HG03521 (cell line): ENCODE measurements at regions not wholly inside any gene's neighbourhood (a gene's known extent, or its start where the extent isn't known, plus 50 kb on each side); places are given as distances from the start of the nearest gene placed in this dataset.
"Not testable (repeated sequence)": the region's sequence is repeated elsewhere in the genome, so short reads cannot be mapped to it uniquely, and the experiment has no call there.

ENCODE experiments used
- ATAC-seq: cut with Tn5 transposase; IDR thresholded peaks from one replicate; pipeline ENCODE4 v1.9.1; 2021; ENCODE audit warnings: mild to moderate bottlenecking, moderate library complexity; ENCODE audit not compliant: unreplicated experiment

- no peak for ATAC-seq
Measured at GRCh38 chr7:153584132-153584531, 468.1 kb upstream of the DPP6 start.

GRCh38 chr7:153588586-153588985, 463.6 kb upstream of the DPP6 start:
- ATAC-seq, result no peak

- no peak for ATAC-seq
Measured at GRCh38 chr7:153590136-153590535, 462.1 kb upstream of the DPP6 start.

GRCh38 chr7:153590571-153590970, 461.6 kb upstream of the DPP6 start:
- ATAC-seq, result no peak

- ATAC-seq, result no peak
Measured at GRCh38 chr7:153607354-153607753, 444.8 kb upstream of the DPP6 start.

- ATAC-seq, result no peak
Measured at GRCh38 chr7:153616711-153617325, 435.4 kb upstream of the DPP6 start.

GRCh38 chr7:153627323-153627722, 424.9 kb upstream of the DPP6 start:
- ATAC-seq, result no peak

- ATAC-seq, result no peak
Measured at GRCh38 chr7:153628406-153628805, 423.8 kb upstream of the DPP6 start.

GRCh38 chr7:153628825-153629224, 423.4 kb upstream of the DPP6 start:
- no peak for ATAC-seq

- no peak for ATAC-seq
Measured at GRCh38 chr7:153638821-153639435, 413.3 kb upstream of the DPP6 start.

GRCh38 chr7:153640586-153640985, 411.6 kb upstream of the DPP6 start:
- ATAC-seq, result no peak

GRCh38 chr7:153641199-153641598, 411.0 kb upstream of the DPP6 start:
- ATAC-seq, result no peak

GRCh38 chr7:153642989-153643388, 409.2 kb upstream of the DPP6 start:
- ATAC-seq, result no peak

GRCh38 chr7:153657182-153657800, 394.9 kb upstream of the DPP6 start:
- ATAC-seq, result no peak

- no peak for ATAC-seq
Measured at GRCh38 chr7:153675131-153675530, 377.1 kb upstream of the DPP6 start.

- no peak for ATAC-seq
Measured at GRCh38 chr7:153682628-153683027, 369.6 kb upstream of the DPP6 start.

GRCh38 chr7:153696242-153696641, 356.0 kb upstream of the DPP6 start:
- ATAC-seq, result no peak

- ATAC-seq, result no peak
Measured at GRCh38 chr7:153698046-153698445, 354.2 kb upstream of the DPP6 start.

- ATAC-seq, result no peak
Measured at GRCh38 chr7:153701678-153702077, 350.5 kb upstream of the DPP6 start.

GRCh38 chr7:153723892-153724291, 328.3 kb upstream of the DPP6 start:
- ATAC-seq, result not testable (repeated sequence)

- not testable (repeated sequence) for ATAC-seq
Measured at GRCh38 chr7:153731504-153731903, 320.7 kb upstream of the DPP6 start.

GRCh38 chr7:153743434-153743833, 308.8 kb upstream of the DPP6 start:
- ATAC-seq, result not testable (repeated sequence)
